Kidney epithelial cell (primary cell): ENCODE measurements at regions not wholly inside any gene's neighbourhood (a gene's known extent, or its start where the extent isn't known, plus 50 kb on each side); places are given as distances from the start of the nearest gene placed in this dataset.

Source experiments
- DNase-seq: peaks from one replicate; pipeline ENCODE4 v3.0.0-alpha.2; 2010; ENCODE audit warnings: low read depth
- H3K27me3 ChIP-seq: 2 replicates; pipeline ENCODE4 v1.6.0; 2011; ENCODE audit warnings: low read length; ENCODE audit not compliant: control insufficient read depth, insufficient read depth
- H3K36me3 ChIP-seq: 2 replicates; pipeline ENCODE4 v1.5.1; 2011; ENCODE audit warnings: low read length; ENCODE audit not compliant: control insufficient read depth, insufficient read depth
- H3K4me3 ChIP-seq: 2 replicates; pipeline ENCODE4 v1.5.1; 2011; ENCODE audit warnings: low read depth, mild to moderate bottlenecking, control low read depth, low read length
- TF ChIP-seq, protein P1 (sequence below): IDR thresholded peaks from 2 replicates; pipeline ENCODE4 v1.5.1; 2011; ENCODE audit warnings: mild to moderate bottlenecking, moderate library complexity, low read length, control low read depth, inconsistent platforms; ENCODE audit not compliant: insufficient read depth, poor library complexity, severe bottlenecking

GRCh38 chr3:116815831-116816588 lies 106.4 kb downstream of the TUSC7 start:
- TF ChIP-seq, protein P1, sequence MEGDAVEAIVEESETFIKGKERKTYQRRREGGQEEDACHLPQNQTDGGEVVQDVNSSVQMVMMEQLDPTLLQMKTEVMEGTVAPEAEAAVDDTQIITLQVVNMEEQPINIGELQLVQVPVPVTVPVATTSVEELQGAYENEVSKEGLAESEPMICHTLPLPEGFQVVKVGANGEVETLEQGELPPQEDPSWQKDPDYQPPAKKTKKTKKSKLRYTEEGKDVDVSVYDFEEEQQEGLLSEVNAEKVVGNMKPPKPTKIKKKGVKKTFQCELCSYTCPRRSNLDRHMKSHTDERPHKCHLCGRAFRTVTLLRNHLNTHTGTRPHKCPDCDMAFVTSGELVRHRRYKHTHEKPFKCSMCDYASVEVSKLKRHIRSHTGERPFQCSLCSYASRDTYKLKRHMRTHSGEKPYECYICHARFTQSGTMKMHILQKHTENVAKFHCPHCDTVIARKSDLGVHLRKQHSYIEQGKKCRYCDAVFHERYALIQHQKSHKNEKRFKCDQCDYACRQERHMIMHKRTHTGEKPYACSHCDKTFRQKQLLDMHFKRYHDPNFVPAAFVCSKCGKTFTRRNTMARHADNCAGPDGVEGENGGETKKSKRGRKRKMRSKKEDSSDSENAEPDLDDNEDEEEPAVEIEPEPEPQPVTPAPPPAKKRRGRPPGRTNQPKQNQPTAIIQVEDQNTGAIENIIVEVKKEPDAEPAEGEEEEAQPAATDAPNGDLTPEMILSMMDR, result no peak
- DNase-seq, result no peak
- no peaks in the 10 kb centered on the region for H3K27me3 ChIP-seq
- H3K4me3 ChIP-seq, result no peak overlapping the region
- no peaks in the 10 kb centered on the region for H3K36me3 ChIP-seq

DNA sequence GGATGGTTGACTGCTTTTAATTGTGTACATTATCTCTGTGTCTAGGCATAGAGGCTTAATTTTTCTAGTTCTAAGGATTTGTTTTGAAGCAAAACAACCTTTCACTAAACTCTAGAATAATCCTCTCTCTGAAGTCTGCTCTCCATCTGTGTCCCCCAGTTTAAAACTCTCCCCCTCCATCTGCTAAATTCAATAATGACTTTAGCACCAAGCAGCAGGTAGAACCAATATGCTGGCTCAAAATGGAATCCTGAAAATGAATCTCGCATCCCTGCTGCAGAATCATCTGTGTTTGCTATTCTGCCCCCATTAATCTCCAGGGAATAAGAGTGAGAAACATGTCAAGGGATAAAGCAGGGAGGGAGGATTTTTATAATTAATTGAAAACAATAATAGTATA lies 111.8 kb downstream of the TUSC7 start:
- no peak for DNase-seq
- TF ChIP-seq, protein P1, result no peak
- no peaks in the 10 kb centered on the region for H3K36me3 ChIP-seq

GRCh38 chr3:116824208-116824607 lies 114.6 kb downstream of the TUSC7 start:
- Histone ChIP-seq H3K27me3 (no peaks in the 10 kb centered on the region), H3K36me3 (no peaks in the 10 kb centered on the region), H3K4me3 (no peak overlapping the region)
- TF ChIP-seq, protein P1, result no peak
- DNase-seq, result no peak

More for the DNA sequence above, 111.8 kb downstream of the TUSC7 start:
- no peak overlapping the region for H3K4me3 ChIP-seq
- no peaks in the 10 kb centered on the region for H3K27me3 ChIP-seq

- Histone ChIP-seq H3K4me3 (no peak overlapping the region), H3K27me3 (no peaks in the 10 kb centered on the region), H3K36me3 (no peaks in the 10 kb centered on the region)
- TF ChIP-seq, protein P1, result no peak
- DNase-seq, result no peak
Measured at GRCh38 chr3:116833202-116833601, 123.6 kb downstream of the TUSC7 start.

- TF ChIP-seq, protein P1, result no peak
- H3K36me3 ChIP-seq, result no peaks in the 10 kb centered on the region
- DNase-seq, result no peak
- no peaks in the 10 kb centered on the region for H3K27me3 ChIP-seq
- H3K4me3 ChIP-seq, result no peak overlapping the region
Measured at GRCh38 chr3:116834816-116835215, 125.2 kb downstream of the TUSC7 start.

- Histone ChIP-seq H3K4me3 (no peak overlapping the region), H3K36me3 (no peaks in the 10 kb centered on the region), H3K27me3 (no peaks in the 10 kb centered on the region)
- DNase-seq, result no peak
- TF ChIP-seq, protein P1, result no peak
Measured at GRCh38 chr3:116835658-116836057, 126.1 kb downstream of the TUSC7 start.
